SIG-M5 treated with dmso at 0.1 percent for 504 hours (cell line): ENCODE measurements at regions not wholly inside any gene's neighbourhood (a gene's known extent, or its start where the extent isn't known, plus 50 kb on each side); places are given as distances from the start of the nearest gene placed in this dataset.
"Not testable (repeated sequence)": the region's sequence is repeated elsewhere in the genome, so short reads cannot be mapped to it uniquely, and the experiment has no call there.

Source experiments
- DNase-seq: peaks from one replicate; lab custom pipeline; 2025; ENCODE audit not compliant: unreplicated experiment; lab: John Stamatoyannopoulos, UW

- DNase-seq, result no peak
Observed at GRCh38 chr3:174538151-174538550, 321.0 kb upstream of the NAALADL2 start.

DNA sequence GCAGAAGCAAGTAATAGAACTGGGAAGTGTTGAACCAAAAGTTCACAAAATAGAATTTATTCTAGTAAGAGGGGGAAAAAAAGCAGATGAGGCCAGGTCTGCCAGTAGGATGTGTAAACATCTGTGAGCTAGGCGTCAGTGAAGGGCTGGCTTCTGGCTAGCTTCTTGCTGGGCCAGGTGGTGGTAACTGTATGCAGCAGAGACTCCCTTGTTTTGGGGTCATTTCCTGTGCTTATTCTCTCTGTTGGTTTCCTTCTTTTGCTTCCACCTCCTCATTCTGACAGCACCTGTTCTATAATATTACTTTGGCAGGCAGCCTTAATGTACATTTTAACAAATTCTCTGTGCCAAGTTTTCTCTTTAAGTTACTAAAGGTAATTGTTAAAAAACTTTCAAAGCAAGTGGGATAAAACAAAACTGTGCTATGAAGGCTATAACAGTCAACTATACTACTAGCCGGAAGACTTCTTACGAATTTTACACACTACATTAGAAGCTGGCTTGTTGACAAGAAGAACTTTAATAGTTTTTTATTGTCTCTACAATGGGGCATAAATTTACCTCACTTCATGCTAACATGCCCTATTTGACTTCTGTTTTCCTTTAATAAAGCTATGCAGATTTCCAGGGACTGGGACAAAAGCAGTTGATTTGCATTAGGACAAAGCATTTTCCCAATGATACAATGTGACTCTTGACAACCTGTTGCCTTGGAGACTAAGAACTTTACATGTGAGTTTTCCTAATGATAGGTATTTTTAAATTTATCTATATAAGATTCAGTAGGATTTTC lies 318.8 kb upstream of the NAALADL2 start:
- no peak for DNase-seq

DNA sequence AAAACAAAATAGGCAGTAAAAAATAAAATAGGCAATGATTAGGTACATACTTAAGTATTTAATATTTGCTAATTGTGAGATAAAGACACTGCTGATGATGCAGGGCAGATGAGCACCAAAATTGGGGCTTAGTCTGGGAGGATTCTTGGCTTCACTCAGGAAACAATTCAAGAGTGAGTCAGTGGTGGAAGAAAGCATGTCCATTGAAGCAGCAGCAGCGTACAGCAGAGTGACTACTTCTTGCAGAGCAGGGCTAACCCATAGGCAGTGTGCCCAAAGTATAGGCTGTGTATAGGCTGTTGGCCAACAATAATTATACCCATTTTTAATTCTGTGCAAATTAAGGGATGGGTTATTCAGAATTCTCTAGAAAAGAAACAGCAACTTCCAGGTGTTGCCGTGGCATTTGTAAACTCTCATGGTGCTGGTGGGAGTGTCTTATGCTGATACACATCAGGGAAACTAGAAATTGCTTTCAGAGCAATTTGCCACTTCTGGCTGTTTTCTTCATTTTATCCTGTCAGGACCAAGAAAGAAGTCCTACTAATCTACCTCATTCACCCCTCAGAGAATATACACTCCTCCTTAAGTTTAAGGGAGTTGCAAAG lies 317.3 kb upstream of the NAALADL2 start:
- no peak for DNase-seq

- no peak for DNase-seq
Observed at GRCh38 chr3:174547801-174548435, 311.2 kb upstream of the NAALADL2 start.

GRCh38 chr3:174548841-174549623 lies 310.1 kb upstream of the NAALADL2 start:
- no peak for DNase-seq

- DNase-seq, result no peak
Observed at GRCh38 chr3:174581558-174581957, 277.6 kb upstream of the NAALADL2 start.

DNA sequence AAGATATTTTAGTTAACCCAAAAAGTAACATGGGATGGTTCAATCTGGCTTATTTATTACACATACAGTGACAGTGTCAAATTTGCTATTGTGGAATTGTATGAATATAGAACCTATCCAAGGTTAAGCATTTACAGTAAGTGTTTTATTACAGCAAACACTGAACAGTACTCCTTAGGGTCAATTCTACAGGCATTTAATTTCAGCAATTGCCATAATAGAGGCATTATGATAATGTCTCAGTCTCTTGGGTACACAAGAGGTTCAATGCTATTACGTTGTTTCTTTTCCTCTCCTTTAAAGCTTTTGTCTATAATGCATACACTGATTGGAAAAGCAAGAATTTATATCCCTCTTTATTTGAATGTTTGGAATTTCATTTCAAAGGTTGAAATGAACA lies 275.7 kb upstream of the NAALADL2 start:
- no peak for DNase-seq

- not testable (repeated sequence) for DNase-seq
Observed at GRCh38 chr3:174587137-174587536, 272.0 kb upstream of the NAALADL2 start.

DNA sequence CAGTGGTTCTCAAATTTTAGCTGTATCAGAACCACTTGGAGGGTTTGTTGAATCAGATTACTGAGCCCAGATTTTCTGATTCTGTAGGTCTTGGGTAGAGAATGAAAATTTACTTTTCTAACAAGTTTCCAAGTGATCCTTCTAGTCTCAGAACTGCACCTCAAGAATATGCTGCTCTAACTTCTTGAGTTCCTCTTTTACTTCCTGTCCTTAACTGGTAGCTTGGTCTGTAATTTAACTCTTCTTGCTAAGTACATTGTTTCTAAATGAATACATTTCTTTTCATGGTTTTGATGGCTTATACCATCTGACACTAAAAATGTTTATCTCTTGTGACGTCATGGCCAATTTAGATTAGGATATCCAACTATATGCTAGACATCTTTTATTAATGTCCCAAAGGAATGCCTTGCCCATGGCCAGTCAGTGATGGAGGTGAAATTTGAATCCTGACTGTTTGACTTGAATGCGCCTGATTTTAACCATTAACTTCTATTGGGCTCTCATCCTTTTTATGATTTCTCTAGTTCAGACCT lies 262.6 kb upstream of the NAALADL2 start:
- DNase-seq, result peak; percentile 5

- no peak for DNase-seq
Observed at GRCh38 chr3:174598885-174599439, 260.2 kb upstream of the NAALADL2 start.

DNA sequence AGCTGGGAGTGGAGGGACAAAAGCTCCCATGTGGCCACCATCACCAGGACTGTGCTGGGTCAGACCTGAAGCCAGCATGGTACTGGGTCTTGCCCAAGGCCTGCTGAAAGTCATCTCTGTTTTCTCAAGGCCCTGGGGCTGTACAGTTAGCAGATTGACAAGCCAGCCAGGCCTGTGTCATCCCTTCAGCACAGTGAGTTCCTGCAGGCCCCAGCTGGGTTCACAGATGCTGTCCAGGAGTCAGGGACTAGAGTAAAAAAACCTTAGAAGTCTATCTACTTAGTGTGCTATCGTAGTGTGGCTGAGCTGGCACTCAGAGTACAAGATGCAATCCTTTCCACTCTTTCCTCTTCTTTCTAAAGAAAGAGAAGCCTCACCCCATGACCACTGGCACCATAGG lies 246.0 kb upstream of the NAALADL2 start:
- no peak for DNase-seq

- no peak for DNase-seq
Observed at GRCh38 chr3:174614036-174614435, 245.1 kb upstream of the NAALADL2 start.

DNA sequence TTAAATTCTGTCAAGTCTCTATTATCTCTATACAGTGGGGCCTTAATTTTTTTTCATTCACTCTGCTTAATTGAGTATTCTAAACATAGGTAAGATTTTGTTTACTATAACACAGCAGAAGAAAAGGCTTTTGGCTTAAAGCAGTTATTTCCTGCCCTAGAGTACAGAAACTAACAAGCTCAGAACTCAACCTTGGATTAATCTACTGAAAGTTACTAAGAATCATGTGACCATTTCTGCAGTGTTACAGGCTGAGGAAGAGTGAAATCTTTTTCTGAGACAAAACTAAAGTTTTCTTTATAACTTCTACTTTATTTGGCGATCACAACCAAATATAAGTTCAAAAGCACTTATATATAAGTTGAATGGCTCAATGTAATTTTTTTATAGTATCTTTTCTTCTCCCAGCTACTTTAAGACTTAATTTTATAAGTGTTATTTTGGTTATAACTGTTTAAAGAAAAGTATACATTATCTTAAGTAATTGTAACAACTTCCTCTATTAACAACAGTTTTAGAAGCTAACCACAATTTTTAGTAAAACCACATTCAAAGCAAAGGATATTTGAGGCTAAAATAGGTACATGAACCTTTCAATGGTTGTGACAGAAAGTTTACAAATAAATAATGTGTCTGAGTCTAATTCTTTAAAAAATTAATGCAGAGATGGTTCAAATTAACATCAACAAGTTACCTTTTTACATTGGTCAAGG lies 240.6 kb upstream of the NAALADL2 start:
- DNase-seq, result no peak

GRCh38 chr3:174619239-174619638 lies 239.9 kb upstream of the NAALADL2 start:
- no peak for DNase-seq

GRCh38 chr3:174620138-174620537 lies 239.0 kb upstream of the NAALADL2 start:
- DNase-seq, result no peak

DNA sequence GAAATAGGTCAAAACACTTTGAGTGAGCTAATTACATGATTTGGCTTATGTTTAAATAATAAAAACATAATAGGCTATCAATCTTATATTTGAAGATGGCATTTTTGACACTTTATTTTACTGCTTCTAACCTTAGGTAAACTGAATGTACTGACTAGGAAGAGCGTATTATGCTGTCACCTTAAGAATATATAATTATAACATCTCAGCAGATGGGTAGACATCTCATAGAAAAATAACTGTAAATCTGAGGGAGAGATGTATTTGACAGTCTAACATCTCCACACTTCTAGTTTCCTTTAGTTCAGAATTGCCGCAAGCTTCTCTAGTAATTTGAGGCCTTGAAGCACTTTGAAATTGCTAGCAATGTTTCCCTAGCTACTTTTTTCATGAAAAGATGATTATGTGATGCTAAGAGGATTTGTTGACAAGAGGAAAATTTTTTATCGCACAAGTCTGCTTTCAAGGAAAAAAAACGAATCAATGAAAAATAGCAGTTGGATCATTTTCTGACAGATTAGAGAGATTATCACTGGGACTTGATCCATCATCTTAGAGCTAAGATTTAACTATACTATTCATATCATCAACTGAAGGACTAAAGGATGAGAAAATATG lies 238.2 kb upstream of the NAALADL2 start:
- DNase-seq, result no peak

- DNase-seq, result no peak
Observed at GRCh38 chr3:174633342-174633741, 225.8 kb upstream of the NAALADL2 start.

DNA sequence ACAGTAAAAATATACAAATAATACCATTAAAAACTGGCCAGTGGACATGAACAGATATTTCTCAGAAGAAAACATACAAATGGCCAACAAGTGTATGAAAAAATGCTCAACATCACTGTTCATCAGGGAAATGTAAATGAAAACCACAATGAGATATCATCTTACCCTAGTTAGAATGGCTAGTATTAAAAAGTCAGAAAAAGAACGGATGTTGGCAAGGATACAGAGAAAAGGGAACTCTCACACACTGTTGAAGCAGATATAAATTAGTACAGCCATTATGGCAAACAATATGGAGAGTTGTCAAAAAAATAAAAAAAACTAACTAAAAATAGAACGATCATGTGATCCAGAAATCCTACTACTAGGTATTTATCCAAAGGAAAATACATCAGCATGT lies 222.7 kb upstream of the NAALADL2 start:
- no peak for DNase-seq

DNA sequence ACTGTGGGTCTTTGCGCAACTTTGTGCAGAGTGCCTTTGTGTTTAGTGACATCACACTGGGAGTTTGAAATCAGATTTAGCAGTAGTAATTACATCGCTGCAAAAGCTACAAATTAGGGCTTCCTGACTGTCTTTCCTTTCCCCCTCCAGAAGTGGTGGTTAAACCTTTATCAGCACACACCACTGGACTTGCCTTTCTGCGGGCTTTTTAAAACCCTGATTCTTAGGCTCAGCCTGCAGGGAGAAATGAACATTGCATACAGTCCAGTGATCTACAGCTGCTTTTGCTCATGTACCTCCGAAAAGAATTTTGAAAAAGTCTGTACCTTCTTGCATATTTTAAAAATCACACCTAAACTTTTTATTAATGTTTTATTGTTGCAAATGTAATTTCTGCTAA lies 219.7 kb upstream of the NAALADL2 start:
- DNase-seq, result no peak

DNA sequence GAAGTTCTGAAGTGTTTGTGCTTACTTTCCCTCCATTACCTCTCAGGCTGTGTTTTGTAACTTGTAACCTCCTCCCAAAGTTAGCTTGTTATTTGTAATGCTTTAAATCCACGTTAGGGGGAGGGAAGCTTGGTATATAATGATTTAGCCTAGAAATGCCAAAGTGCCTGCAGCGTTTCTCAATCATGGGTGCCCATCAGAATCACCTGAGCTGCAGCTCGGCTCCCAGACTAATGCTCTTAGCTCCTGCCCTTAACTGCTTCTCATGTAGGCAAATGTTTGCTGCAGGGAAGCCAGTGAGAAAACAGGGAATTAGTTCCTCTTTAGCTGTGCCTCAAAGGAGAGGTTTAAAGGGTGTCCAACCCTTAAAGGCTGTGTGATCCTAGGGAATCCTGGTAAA lies 219.2 kb upstream of the NAALADL2 start:
- no peak for DNase-seq
